SK-N-SH treated with all-trans-retinoic acid at 6 μM for 48 hours (cell line): ENCODE measurements at regions not wholly inside any gene's neighbourhood (a gene's known extent, or its start where the extent isn't known, plus 50 kb on each side); places are given as distances from the start of the nearest gene placed in this dataset.

Experiments used
- RARB ChIP-seq: fragments of 250-450 bp; sonication (Bioruptor Pico); IDR thresholded peaks from 2 replicates; pipeline ENCODE4 v1.8.0; 2021; ENCODE audit warnings: mild to moderate bottlenecking, moderate library complexity
- ZFP30 ChIP-seq: fragments of 450-650 bp; formaldehyde crosslinking; IDR thresholded peaks from 2 replicates; pipeline ENCODE4 v1.5.0; 2022; ENCODE audit warnings: mild to moderate bottlenecking, moderate library complexity

- TF ChIP-seq ZFP30 (no peak), RARB (CRISPR knock-in tag) (no peak)
Measured at GRCh38 chr11:97269527-97269926, 879.7 kb downstream of the JRKL start.
